ENCODE measurements at regions not wholly inside any gene's neighbourhood (a gene's known extent, or its start where the extent isn't known, plus 50 kb on each side); places are given as distances from the start of the nearest gene placed in this dataset.
"Not testable (repeated sequence)": the region's sequence is repeated elsewhere in the genome, so short reads cannot be mapped to it uniquely, and the experiment has no call there.

GRCh38 chr9:102223320-102224136, 485.1 kb upstream of the GRIN3A start:
- DNase-seq; H3K27me3 Mint-ChIP-seq; H3K36me3 Mint-ChIP-seq (ENCODE audit: low read depth); H3K4me1 Mint-ChIP-seq; H3K27ac Mint-ChIP-seq; POLR2A ChIA-PET; H3K4me3 Mint-ChIP-seq; H3K9me3 Mint-ChIP-seq; CTCF ChIA-PET: not testable (repeated sequence)

DNA sequence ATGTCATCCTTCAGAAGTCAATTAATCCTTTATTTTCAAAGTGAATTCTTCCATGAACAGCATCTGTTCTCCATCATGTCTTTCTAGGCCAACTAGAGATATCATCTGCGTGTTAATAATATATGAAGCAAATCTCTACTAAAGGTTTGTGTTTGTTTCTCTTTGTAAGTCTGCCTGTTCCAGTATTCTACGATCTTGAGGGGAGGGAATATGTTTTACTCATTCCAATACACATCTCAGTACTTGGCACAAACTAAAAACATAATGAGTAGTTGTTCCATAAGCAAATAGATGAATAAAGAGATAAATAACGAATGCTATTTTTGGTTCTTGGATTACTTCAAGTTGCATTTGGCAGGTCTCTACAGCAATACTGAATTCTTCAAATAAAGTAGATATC, 470.7 kb upstream of the GRIN3A start:
- ChIA-PET POLR2A (no interaction called here), CTCF (no interaction called here)
- no peak overlapping the region for H3K4me3 Mint-ChIP-seq
- H3K4me1 Mint-ChIP-seq = no peaks in the 10 kb centered on the region
- peaks cover 9% of the 10 kb centered on the region for H3K9me3 Mint-ChIP-seq
- no peaks in the 10 kb centered on the region for H3K36me3 Mint-ChIP-seq (ENCODE audit: low read depth)
- no peak for DNase-seq
- no peaks in the 10 kb centered on the region for H3K27me3 Mint-ChIP-seq
- no peak overlapping the region for H3K27ac Mint-ChIP-seq

DNA sequence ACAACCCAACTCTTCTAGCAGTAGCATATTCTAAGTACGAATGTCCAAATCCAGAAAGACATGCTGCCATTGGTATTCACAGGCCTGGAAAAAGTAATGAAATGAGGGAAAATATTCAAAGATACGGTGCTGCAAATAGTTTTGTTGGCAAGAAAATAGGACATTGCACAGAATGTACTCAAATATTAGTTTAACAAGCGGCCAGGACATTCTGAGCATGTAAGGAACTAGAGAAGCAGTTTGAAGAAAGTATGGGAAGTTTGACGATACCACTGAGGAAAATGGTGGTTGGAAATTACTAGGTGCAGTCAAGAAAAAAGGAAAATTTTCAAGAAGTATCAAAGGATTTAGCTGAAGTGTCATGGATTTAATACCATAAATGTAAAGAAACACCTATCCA, 468.0 kb upstream of the GRIN3A start:
- Mint-ChIP-seq H3K36me3 (ENCODE audit: low read depth) (no peaks in the 10 kb centered on the region), H3K27me3 (no peaks in the 10 kb centered on the region), H3K9me3 (peaks cover 9% of the 10 kb centered on the region), H3K4me1 (no peaks in the 10 kb centered on the region), H3K4me3 (no peak overlapping the region), H3K27ac (no peak overlapping the region)
- CTCF ChIA-PET = no interaction called here
- no peak for DNase-seq
- POLR2A ChIA-PET = no interaction called here

DNA sequence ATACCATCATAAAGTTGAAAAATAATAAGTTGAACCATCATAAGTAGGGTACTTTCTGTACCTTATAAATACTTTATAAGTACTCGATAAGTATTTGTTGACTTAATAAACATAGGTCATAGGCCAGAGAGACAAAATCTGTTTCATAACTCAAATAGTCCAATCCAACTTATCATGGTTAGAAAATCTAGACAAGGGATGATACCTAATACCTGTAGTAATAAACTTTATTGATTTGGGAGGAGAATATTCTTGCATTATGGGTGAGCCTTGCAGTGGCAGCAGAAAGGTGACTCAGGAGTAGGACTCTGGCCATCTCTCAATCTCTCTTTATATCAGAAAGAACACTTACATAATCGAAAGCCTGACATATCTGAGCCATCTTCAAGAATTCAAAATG, 466.8 kb upstream of the GRIN3A start:
- no peak for DNase-seq
- Mint-ChIP-seq H3K27me3 (no peaks in the 10 kb centered on the region), H3K36me3 (ENCODE audit: low read depth) (no peaks in the 10 kb centered on the region), H3K4me3 (no peak overlapping the region), H3K9me3 (peaks cover 9% of the 10 kb centered on the region), H3K4me1 (no peaks in the 10 kb centered on the region), H3K27ac (no peak overlapping the region)
- ChIA-PET CTCF (no interaction called here), POLR2A (no interaction called here)

DNA sequence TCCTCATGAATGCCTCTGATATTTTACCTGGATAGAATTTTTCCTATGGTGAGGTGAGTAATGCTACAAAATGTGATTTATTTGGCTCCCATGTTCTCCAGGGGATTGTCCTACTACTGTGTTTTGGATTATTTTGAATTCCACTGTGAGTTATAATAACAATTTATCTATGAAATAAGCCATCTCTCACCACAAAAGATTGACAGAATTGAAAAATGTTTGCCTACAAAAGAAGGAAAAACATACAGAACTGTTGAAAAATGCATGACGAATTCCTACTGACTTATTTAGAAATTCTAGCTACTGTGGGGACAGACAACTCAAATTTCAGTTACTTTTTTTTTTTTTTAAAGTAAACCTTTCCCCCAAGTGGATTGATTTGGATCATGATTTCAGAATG, 463.7 kb upstream of the GRIN3A start:
- no peaks in the 10 kb centered on the region for H3K36me3 Mint-ChIP-seq (ENCODE audit: low read depth)
- CTCF ChIA-PET = no interaction called here

DNA sequence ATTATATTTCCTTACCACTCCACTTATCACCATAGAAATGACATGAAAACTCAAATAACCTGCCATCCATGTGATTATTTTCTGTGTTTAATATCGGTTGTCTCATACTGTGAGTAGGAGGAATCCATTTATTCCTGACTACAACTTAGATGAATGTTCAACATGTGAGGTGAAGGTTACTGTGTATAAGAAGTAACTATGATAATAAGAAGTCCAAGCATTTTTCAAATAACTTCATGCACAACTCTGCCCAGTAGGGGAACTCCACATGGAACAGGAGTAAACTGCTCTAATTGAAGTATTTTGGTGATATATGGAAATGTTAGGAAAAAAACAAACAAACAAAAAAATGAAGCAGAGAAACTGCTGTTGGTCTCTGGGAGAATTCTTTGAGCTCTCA, 447.5 kb upstream of the GRIN3A start:
- H3K4me3 Mint-ChIP-seq = no peak overlapping the region
- no peak overlapping the region for H3K27ac Mint-ChIP-seq
- CTCF ChIA-PET = no interaction called here
- POLR2A ChIA-PET = no interaction called here
- DNase-seq = no peak
- no peaks in the 10 kb centered on the region for H3K36me3 Mint-ChIP-seq (ENCODE audit: low read depth)
- no peaks in the 10 kb centered on the region for H3K4me1 Mint-ChIP-seq
- H3K27me3 Mint-ChIP-seq = no peaks in the 10 kb centered on the region
- H3K9me3 Mint-ChIP-seq = peaks cover 9% of the 10 kb centered on the region

More for the DNA sequence above, 463.7 kb upstream of the GRIN3A start:
- Mint-ChIP-seq H3K9me3 (peaks cover 13% of the 10 kb centered on the region), H3K4me3 (no peak overlapping the region), H3K27me3 (no peaks in the 10 kb centered on the region), H3K4me1 (no peaks in the 10 kb centered on the region), H3K27ac (no peak overlapping the region)
- DNase-seq = no peak
- POLR2A ChIA-PET = no interaction called here

- Mint-ChIP-seq H3K36me3 (ENCODE audit: low read depth) (no peaks in the 10 kb centered on the region), H3K9me3 (peaks cover 12% of the 10 kb centered on the region), H3K4me1 (no peaks in the 10 kb centered on the region), H3K27me3 (no peaks in the 10 kb centered on the region), H3K27ac (no peak overlapping the region), H3K4me3 (no peak overlapping the region)
- ChIA-PET CTCF (no interaction called here), POLR2A (no interaction called here)
- no peak for DNase-seq
Measured at GRCh38 chr9:102185371-102185770, 446.9 kb upstream of the GRIN3A start.

GRCh38 chr9:102178811-102179210, 440.4 kb upstream of the GRIN3A start:
- no peak for DNase-seq
- POLR2A ChIA-PET = no interaction called here
- H3K36me3 Mint-ChIP-seq (ENCODE audit: low read depth) = no peaks in the 10 kb centered on the region

DNA sequence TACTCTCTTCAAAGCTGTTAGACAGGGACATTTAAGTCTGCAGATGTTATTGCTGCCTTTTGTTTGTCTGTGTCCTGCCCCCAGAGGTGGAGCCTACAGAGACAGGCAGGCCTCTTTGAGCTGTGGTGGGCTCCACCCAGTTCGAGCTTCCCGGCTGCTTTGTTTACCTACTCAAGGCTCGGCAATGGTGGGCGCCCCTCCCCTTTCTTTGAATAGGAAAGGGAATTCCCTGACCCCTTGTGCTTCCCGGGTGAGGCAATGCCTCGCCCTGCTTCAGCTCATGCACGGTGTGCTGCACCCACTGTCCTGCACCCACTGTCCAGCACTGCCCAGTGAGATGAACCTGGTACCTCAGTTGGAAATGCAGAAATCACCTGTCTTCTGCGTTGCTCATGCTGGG, 435.8 kb upstream of the GRIN3A start:
- H3K36me3 Mint-ChIP-seq (ENCODE audit: low read depth); H3K27me3 Mint-ChIP-seq; DNase-seq; CTCF ChIA-PET; POLR2A ChIA-PET; H3K4me3 Mint-ChIP-seq; H3K27ac Mint-ChIP-seq; H3K4me1 Mint-ChIP-seq: not testable (repeated sequence)
- peaks cover 19% of the 10 kb centered on the region for H3K9me3 Mint-ChIP-seq

More at GRCh38 chr9:102178811-102179210, 440.4 kb upstream of the GRIN3A start:
- Mint-ChIP-seq H3K27ac (no peak overlapping the region), H3K4me1 (no peaks in the 10 kb centered on the region), H3K9me3 (peaks cover 23% of the 10 kb centered on the region), H3K4me3 (no peak overlapping the region), H3K27me3 (no peaks in the 10 kb centered on the region)
- CTCF ChIA-PET = no interaction called here

GRCh38 chr9:102164247-102164646, 425.8 kb upstream of the GRIN3A start:
- no peak for DNase-seq
- Mint-ChIP-seq H3K4me3 (no peak overlapping the region), H3K9me3 (peaks cover 2% of the 10 kb centered on the region), H3K36me3 (ENCODE audit: low read depth) (no peaks in the 10 kb centered on the region), H3K27ac (no peak overlapping the region), H3K27me3 (no peaks in the 10 kb centered on the region), H3K4me1 (no peaks in the 10 kb centered on the region)
- ChIA-PET CTCF (no interaction called here), POLR2A (no interaction called here)

GRCh38 chr9:102153081-102153480, 414.6 kb upstream of the GRIN3A start:
- H3K4me1 Mint-ChIP-seq; DNase-seq; CTCF ChIA-PET; H3K27me3 Mint-ChIP-seq; H3K4me3 Mint-ChIP-seq; H3K9me3 Mint-ChIP-seq; POLR2A ChIA-PET; H3K27ac Mint-ChIP-seq; H3K36me3 Mint-ChIP-seq (ENCODE audit: low read depth): not testable (repeated sequence)

GRCh38 chr9:102135768-102136167, 397.3 kb upstream of the GRIN3A start:
- Mint-ChIP-seq H3K4me3 (no peak overlapping the region), H3K36me3 (ENCODE audit: low read depth) (no peaks in the 10 kb centered on the region), H3K4me1 (no peaks in the 10 kb centered on the region), H3K27me3 (no peaks in the 10 kb centered on the region), H3K9me3 (no peaks in the 10 kb centered on the region), H3K27ac (no peak overlapping the region)
- ChIA-PET CTCF (no interaction called here), POLR2A (no interaction called here)
- DNase-seq = no peak

DNA sequence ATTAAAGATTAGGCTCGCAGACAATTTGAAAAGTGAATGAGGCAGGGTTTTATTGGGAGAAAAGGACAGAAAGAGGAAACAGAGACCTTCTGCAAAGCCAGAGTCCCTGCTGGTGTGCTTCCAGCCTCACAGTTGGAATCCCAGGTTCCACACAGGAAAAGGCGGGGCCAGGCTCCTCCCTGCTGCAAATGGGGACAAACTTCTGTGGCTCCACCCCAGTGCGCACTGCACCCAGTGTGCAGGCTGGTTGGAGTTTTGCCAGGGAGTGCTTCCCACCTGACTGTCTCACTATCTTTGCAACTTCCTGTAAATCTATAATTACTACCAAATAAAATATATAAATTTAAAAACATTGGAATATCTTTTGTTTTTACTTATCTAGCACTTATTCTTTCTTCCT, 386.0 kb upstream of the GRIN3A start:
- CTCF ChIA-PET = no interaction called here
- no peaks in the 10 kb centered on the region for H3K27me3 Mint-ChIP-seq
- no peak overlapping the region for H3K27ac Mint-ChIP-seq
- no peaks in the 10 kb centered on the region for H3K4me1 Mint-ChIP-seq
- POLR2A ChIA-PET = no interaction called here
- no peaks in the 10 kb centered on the region for H3K36me3 Mint-ChIP-seq (ENCODE audit: low read depth)
- DNase-seq = no peak
- no peaks in the 10 kb centered on the region for H3K9me3 Mint-ChIP-seq
- H3K4me3 Mint-ChIP-seq = no peak overlapping the region

DNA sequence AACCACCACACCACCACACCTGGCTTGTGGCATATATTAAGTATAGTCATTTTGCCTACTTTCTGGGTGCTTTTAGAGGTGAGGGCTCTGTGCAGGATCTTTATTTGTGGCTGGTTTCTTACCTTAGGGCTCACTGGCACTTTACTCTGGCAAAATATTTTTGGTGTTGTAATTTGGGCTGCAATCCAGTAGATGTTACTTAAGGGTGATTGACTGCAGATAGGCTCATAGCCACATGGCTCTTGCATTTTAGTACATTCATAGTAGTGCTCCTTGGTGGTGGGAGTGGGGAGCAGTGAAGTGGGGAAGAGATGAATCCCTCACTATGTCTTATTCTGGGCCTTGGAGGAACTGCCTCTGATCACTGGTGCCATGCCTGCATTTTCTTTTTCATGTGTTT, 376.1 kb upstream of the GRIN3A start:
- Mint-ChIP-seq H3K4me3 (no peak overlapping the region), H3K27me3 (no peaks in the 10 kb centered on the region), H3K36me3 (ENCODE audit: low read depth) (no peaks in the 10 kb centered on the region), H3K27ac (no peak overlapping the region), H3K9me3 (peaks cover 11% of the 10 kb centered on the region), H3K4me1 (no peaks in the 10 kb centered on the region)
- POLR2A ChIA-PET = no interaction called here
- CTCF ChIA-PET = no interaction called here
- DNase-seq = no peak
